ENCODE measurements at regions not wholly inside any gene's neighbourhood (a gene's known extent, or its start where the extent isn't known, plus 50 kb on each side); places are given as distances from the start of the nearest gene placed in this dataset.

DNA sequence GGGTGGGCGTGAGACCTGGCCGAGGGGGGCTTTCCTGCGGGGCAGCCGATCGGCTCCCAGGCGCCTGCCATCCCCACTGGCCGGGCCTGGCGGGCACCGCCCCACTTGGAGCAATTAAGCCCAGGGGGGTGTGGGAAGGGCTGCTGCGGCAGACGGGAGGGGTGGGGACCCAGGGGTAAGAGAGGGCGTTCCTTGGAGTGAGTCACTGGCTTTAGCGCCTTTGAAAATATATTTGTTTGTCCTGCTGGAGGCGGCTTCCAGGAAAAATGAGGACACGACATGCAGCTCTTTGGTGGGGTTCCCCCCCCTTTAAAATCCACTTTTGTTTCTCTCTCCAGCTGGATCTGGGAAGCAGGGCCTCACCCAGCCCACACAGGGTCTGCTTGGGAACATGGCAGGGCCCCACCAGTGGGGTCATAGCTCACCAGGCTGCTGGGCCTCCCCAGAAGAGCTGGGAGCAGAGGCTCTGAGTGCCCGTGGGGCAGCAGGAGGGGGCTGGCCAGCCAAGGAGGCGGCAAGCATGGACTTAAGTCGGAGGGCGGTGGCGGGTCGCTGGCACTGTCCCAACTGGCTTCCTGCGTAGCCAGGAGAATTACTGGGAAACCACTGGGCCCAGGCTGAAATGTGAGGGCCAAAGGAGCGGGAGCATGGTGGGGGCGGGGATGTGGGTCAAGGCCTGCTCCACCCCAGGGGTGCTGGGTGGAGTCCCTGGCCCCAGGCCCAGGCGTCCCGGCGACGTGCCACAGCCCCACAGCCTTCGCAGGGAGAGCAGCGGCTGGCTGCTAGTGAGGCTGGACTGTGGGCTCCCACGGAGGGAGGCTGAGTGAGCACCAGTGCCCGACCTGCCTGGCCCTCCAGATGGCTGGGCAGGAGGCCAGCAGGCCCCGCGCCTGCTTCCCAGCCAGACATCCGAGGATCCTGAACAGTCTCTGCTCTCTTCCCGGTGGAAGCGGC is 128.0 kb downstream of the RFLNA start:
- Histone ChIP-seq H3K27ac (ENCODE audit: low read depth, low read length) (no peak overlapping the region), H3K4me1 (ENCODE audit: control insufficient read depth, low read length) (no peaks in the 10 kb centered on the region), H3K4me2 (ENCODE audit: low read length) (no peak overlapping the region)

DNA sequence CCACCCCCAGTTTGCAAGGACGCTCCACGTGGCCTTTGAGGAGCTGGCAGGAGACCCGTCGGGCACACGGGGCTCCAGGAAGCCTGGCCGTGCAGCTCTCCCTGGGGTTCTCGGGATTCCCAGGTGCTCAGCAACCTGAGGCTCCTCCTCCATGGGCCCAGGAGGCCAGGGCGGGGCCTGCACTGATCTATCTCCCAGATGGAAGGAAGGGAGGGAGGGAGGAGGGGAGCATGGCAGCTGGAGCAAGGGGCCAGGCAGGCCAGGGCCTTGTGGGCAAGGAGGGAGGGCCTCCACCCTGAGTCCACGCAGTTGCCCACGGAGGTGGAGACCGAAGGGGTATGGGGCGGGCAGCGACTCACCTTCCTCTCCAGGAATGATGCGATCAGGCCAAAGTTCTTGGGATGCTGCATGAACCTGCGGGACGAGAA is 127.3 kb downstream of the RFLNA start:
- Histone ChIP-seq H3K9me3 (ENCODE audit: control insufficient read depth, insufficient read depth, low read length) (no peaks in the 10 kb centered on the region), H3K4me2 (ENCODE audit: low read length) (no peak overlapping the region), H3K27me3 (ENCODE audit: control insufficient read depth, low read length) (no peaks in the 10 kb centered on the region), H3K36me3 (ENCODE audit: control insufficient read depth, low read length) (peaks cover 10% of the 10 kb centered on the region; the same call in 1 of the 2 replicates), H3K4me1 (ENCODE audit: control insufficient read depth, low read length) (no peaks in the 10 kb centered on the region), H3K9me2 (replicated peaks; ENCODE audit: control insufficient read depth, low read length) (no peaks in the 10 kb centered on the region), H3K27ac (ENCODE audit: low read depth, low read length) (no peak overlapping the region), H3F3A (ENCODE audit: control insufficient read depth, insufficient read depth) (no peaks in the 10 kb centered on the region), H3K4me3 (ENCODE audit: low read length) (no peak overlapping the region), H4K20me1 (ENCODE audit: control insufficient read depth, insufficient read depth, low read depth, low read length) (no peaks in the 10 kb centered on the region), H3K79me2 (ENCODE audit: control insufficient read depth, low read length) (no peaks in the 10 kb centered on the region)
- no peak for TF ChIP-seq EZH2phosphoT487 (IDR thresholded peaks at IDR 0.05; ENCODE audit: borderline replicate concordance, low read length)
- TF ChIP-seq, protein P1, sequence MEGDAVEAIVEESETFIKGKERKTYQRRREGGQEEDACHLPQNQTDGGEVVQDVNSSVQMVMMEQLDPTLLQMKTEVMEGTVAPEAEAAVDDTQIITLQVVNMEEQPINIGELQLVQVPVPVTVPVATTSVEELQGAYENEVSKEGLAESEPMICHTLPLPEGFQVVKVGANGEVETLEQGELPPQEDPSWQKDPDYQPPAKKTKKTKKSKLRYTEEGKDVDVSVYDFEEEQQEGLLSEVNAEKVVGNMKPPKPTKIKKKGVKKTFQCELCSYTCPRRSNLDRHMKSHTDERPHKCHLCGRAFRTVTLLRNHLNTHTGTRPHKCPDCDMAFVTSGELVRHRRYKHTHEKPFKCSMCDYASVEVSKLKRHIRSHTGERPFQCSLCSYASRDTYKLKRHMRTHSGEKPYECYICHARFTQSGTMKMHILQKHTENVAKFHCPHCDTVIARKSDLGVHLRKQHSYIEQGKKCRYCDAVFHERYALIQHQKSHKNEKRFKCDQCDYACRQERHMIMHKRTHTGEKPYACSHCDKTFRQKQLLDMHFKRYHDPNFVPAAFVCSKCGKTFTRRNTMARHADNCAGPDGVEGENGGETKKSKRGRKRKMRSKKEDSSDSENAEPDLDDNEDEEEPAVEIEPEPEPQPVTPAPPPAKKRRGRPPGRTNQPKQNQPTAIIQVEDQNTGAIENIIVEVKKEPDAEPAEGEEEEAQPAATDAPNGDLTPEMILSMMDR (IDR thresholded peaks at IDR 0.05; ENCODE audit: low read depth, low read length, poor library complexity, severe bottlenecking) = no peak

More for the DNA sequence above, 128.0 kb downstream of the RFLNA start:
- TF ChIP-seq, protein P1 (IDR thresholded peaks at IDR 0.05; ENCODE audit: low read depth, low read length, poor library complexity, severe bottlenecking) = no peak
- TF ChIP-seq EZH2phosphoT487 (IDR thresholded peaks at IDR 0.05; ENCODE audit: borderline replicate concordance, low read length) = no peak
- Histone ChIP-seq H3K79me2 (ENCODE audit: control insufficient read depth, low read length) (no peaks in the 10 kb centered on the region), H3K9me2 (replicated peaks; ENCODE audit: control insufficient read depth, low read length) (no peaks in the 10 kb centered on the region), H3K9me3 (ENCODE audit: control insufficient read depth, insufficient read depth, low read length) (no peaks in the 10 kb centered on the region), H3K4me3 (ENCODE audit: low read length) (no peak overlapping the region), H3K36me3 (ENCODE audit: control insufficient read depth, low read length) (peaks cover 10% of the 10 kb centered on the region; the same call in 1 of the 2 replicates), H4K20me1 (ENCODE audit: control insufficient read depth, insufficient read depth, low read depth, low read length) (no peaks in the 10 kb centered on the region), H3K27me3 (ENCODE audit: control insufficient read depth, low read length) (no peaks in the 10 kb centered on the region), H3F3A (ENCODE audit: control insufficient read depth, insufficient read depth) (no peaks in the 10 kb centered on the region)

DNA sequence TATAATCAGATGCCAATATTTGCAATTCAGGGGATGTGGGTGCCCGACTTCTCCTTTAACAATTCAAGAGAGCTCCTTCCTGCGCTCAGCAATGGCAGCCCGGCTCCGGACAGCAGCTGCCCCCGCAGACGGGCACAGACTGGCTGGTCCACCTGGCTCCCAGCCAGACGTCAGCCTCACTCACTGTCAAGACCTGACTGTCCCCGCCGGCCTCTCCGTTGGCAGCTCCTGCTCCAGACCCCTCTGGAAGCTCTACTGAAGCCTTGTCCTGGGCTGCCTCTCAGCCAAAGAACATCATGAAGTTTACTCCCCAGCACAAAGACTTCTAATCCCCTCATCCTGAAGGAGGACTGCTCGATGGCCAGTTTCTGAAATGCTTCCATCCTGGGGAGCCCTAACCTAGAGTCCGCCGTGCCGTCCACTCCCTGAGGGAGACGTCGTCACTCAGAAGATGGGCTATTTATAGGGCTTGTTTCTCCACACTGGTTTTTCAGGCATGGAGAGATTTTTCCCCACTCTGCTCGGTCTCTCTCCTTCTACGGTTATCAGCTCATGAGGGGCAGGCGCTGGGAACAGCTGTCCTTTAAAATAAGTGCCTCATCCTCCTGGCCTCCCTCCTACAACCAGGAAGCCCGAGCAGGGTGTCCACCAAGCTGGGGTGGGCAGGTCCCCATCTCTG is 126.2 kb downstream of the RFLNA start:
- Histone ChIP-seq H3K9me2 (replicated peaks; ENCODE audit: control insufficient read depth, low read length) (no peaks in the 10 kb centered on the region), H3K9me3 (ENCODE audit: control insufficient read depth, insufficient read depth, low read length) (no peaks in the 10 kb centered on the region), H3K4me2 (ENCODE audit: low read length) (no peak overlapping the region), H4K20me1 (ENCODE audit: control insufficient read depth, insufficient read depth, low read depth, low read length) (no peaks in the 10 kb centered on the region), H3K27ac (ENCODE audit: low read depth, low read length) (no peak overlapping the region), H3F3A (ENCODE audit: control insufficient read depth, insufficient read depth) (no peaks in the 10 kb centered on the region), H3K79me2 (ENCODE audit: control insufficient read depth, low read length) (no peaks in the 10 kb centered on the region), H3K27me3 (ENCODE audit: control insufficient read depth, low read length) (no peaks in the 10 kb centered on the region), H3K4me3 (ENCODE audit: low read length) (no peak overlapping the region), H3K36me3 (ENCODE audit: control insufficient read depth, low read length) (peaks cover 10% of the 10 kb centered on the region; the same call in 1 of the 2 replicates), H3K4me1 (ENCODE audit: control insufficient read depth, low read length) (no peaks in the 10 kb centered on the region)
- TF ChIP-seq, protein P1 (IDR thresholded peaks at IDR 0.05; ENCODE audit: low read depth, low read length, poor library complexity, severe bottlenecking) = no peak
- no peak for TF ChIP-seq EZH2phosphoT487 (IDR thresholded peaks at IDR 0.05; ENCODE audit: borderline replicate concordance, low read length)
